DND-41 (cell line): ENCODE measurements at regions not wholly inside any gene's neighbourhood (a gene's known extent, or its start where the extent isn't known, plus 50 kb on each side); places are given as distances from the start of the nearest gene placed in this dataset.

Source experiments
- ATAC-seq: fragments of 200-7000 bp; cut with Tn5 transposase; 3 replicates; pipeline ENCODE4 v1.9.1; 2021; ENCODE audit warnings: low read depth; ENCODE audit not compliant: insufficient read depth
- DNase-seq: peaks from one replicate; pipeline ENCODE4 v3.0.0-alpha.2; 2020
- H2AFZ ChIP-seq: 2 replicates; pipeline ENCODE4 v1.6.0; 2012; ENCODE audit warnings: low read depth, low read length
- H3K27ac ChIP-seq: 2 replicates; pipeline ENCODE4 v1.5.1; 2012; ENCODE audit warnings: low read length, inconsistent platforms
- H3K27me3 ChIP-seq: fragments of 200-600 bp; sonication (generic); 2 replicates; pipeline ENCODE4 v1.6.0; 2012; ENCODE audit warnings: low read length, mild to moderate bottlenecking, inconsistent platforms; ENCODE audit not compliant: insufficient read depth, poor library complexity
- H3K36me3 ChIP-seq: 2 replicates; pipeline ENCODE4 v1.5.1; 2012; ENCODE audit warnings: low read length, inconsistent platforms; ENCODE audit not compliant: insufficient read depth
- H3K4me1 ChIP-seq: 2 replicates; pipeline ENCODE4 v1.5.1; 2012; ENCODE audit warnings: mild to moderate bottlenecking, low read length; ENCODE audit not compliant: insufficient read depth
- H3K4me2 ChIP-seq: 2 replicates; pipeline ENCODE4 v1.6.0; 2012; ENCODE audit warnings: mild to moderate bottlenecking, moderate library complexity, low read length, inconsistent platforms; ENCODE audit not compliant: insufficient read depth
- H3K4me3 ChIP-seq, 2 experiments: fragments of 200-600 bp in 1 of 2; shearing (Covaris generic) in 1 of 2; 2 replicates each; pipeline ENCODE4 v1.5.1; 2012 to 2016; ENCODE audit warnings: inconsistent platforms in 2 of 2, low read length in 2 of 2, mild to moderate bottlenecking in 2 of 2, low read depth in 1 of 2, moderate library complexity in 1 of 2
- H3K79me2 ChIP-seq: 2 replicates; pipeline ENCODE4 v1.6.0; 2012; ENCODE audit warnings: low read length, inconsistent platforms; ENCODE audit not compliant: insufficient read depth
- H3K9ac ChIP-seq: 2 replicates; pipeline ENCODE4 v1.6.0; 2012; ENCODE audit warnings: low read depth, mild to moderate bottlenecking, inconsistent platforms, low read length, moderate library complexity
- H3K9me3 ChIP-seq: 2 replicates; pipeline ENCODE4 v1.5.1; 2012; ENCODE audit warnings: low read length, moderate library complexity, mild to moderate bottlenecking, inconsistent platforms; ENCODE audit not compliant: insufficient read depth, severe bottlenecking
- H4K20me1 ChIP-seq: 2 replicates; pipeline ENCODE4 v1.6.0; 2012; ENCODE audit warnings: low read length; ENCODE audit not compliant: insufficient read depth
- CTCF ChIP-seq: IDR thresholded peaks from 2 replicates; pipeline ENCODE4 v1.5.1; 2012; ENCODE audit warnings: borderline replicate concordance, low read length, moderate library complexity, mild to moderate bottlenecking; ENCODE audit not compliant: poor library complexity, severe bottlenecking; ENCODE audit errors: extremely low read depth
- EZH2 ChIP-seq: IDR thresholded peaks from 3 replicates; pipeline ENCODE4 v1.6.1; 2012; ENCODE audit warnings: borderline replicate concordance, low read depth, mild to moderate bottlenecking, moderate library complexity, low read length, inconsistent platforms; ENCODE audit not compliant: severe bottlenecking

GRCh38 chr2:219789476-219789875, 162.0 kb downstream of the SLC4A3 start:
- ATAC-seq = no peak
- H3K4me2 ChIP-seq = no peak overlapping the region
- H3K79me2 ChIP-seq = no peaks in the 10 kb centered on the region
- H3K36me3 ChIP-seq = no peaks in the 10 kb centered on the region
- TF ChIP-seq EZH2 = no peak
- TF ChIP-seq CTCF = no peak
- H3K9me3 ChIP-seq = no peaks in the 10 kb centered on the region
- DNase-seq = no peak
- H3K4me3 ChIP-seq = no peak overlapping the region
- H3K9ac ChIP-seq = no peak overlapping the region
- no peak overlapping the region for H2AFZ ChIP-seq
- no peak overlapping the region for H3K27ac ChIP-seq
- H3K4me1 ChIP-seq = no peaks in the 10 kb centered on the region
- no peaks in the 10 kb centered on the region for H3K27me3 ChIP-seq
- no peaks in the 10 kb centered on the region for H4K20me1 ChIP-seq

GRCh38 chr2:219792446-219792845, 165.0 kb downstream of the SLC4A3 start:
- Histone ChIP-seq H3K4me1 (no peaks in the 10 kb centered on the region), H2AFZ (no peak overlapping the region), H3K27ac (no peak overlapping the region), H3K4me2 (no peak overlapping the region), H3K9me3 (no peaks in the 10 kb centered on the region), H3K4me3 (no peak overlapping the region), H3K79me2 (no peaks in the 10 kb centered on the region), H4K20me1 (no peaks in the 10 kb centered on the region), H3K9ac (no peak overlapping the region), H3K36me3 (no peaks in the 10 kb centered on the region), H3K27me3 (no peaks in the 10 kb centered on the region)
- ATAC-seq = no peak
- DNase-seq = no peak
- TF ChIP-seq EZH2 (no peak), CTCF (no peak)

- TF ChIP-seq CTCF = no peak
- TF ChIP-seq EZH2 = no peak
- no peaks in the 10 kb centered on the region for H3K4me1 ChIP-seq
- ATAC-seq (no peak), DNase-seq (no peak)
- H3K4me3 ChIP-seq = no peak overlapping the region
- H3K27me3 ChIP-seq = no peaks in the 10 kb centered on the region
- no peak overlapping the region for H3K4me2 ChIP-seq
- H3K36me3 ChIP-seq = no peaks in the 10 kb centered on the region
- H4K20me1 ChIP-seq = no peaks in the 10 kb centered on the region
- H3K27ac ChIP-seq = no peak overlapping the region
- H3K79me2 ChIP-seq = no peaks in the 10 kb centered on the region
- H3K9ac ChIP-seq = no peak overlapping the region
- no peaks in the 10 kb centered on the region for H3K9me3 ChIP-seq
- H2AFZ ChIP-seq = no peak overlapping the region
Observed at GRCh38 chr2:219798430-219798829, 171.0 kb downstream of the SLC4A3 start.

- no peaks in the 10 kb centered on the region for H4K20me1 ChIP-seq
- no peaks in the 10 kb centered on the region for H3K4me1 ChIP-seq
- no peak overlapping the region for H2AFZ ChIP-seq
- H3K9ac ChIP-seq = no peak overlapping the region
- no peaks in the 10 kb centered on the region for H3K36me3 ChIP-seq
- H3K27ac ChIP-seq = no peak overlapping the region
- DNase-seq (no peak), ATAC-seq (no peak)
- no peaks in the 10 kb centered on the region for H3K27me3 ChIP-seq
- no peaks in the 10 kb centered on the region for H3K9me3 ChIP-seq
- H3K4me3 ChIP-seq = no peak overlapping the region
- no peak for TF ChIP-seq CTCF
- no peak for TF ChIP-seq EZH2
- no peaks in the 10 kb centered on the region for H3K79me2 ChIP-seq
- no peak overlapping the region for H3K4me2 ChIP-seq
Observed at GRCh38 chr2:219803294-219803693, 175.9 kb downstream of the SLC4A3 start.
